Lower lobe of right lung (tissue), 2 donors: ENCODE measurements at regions not wholly inside any gene's neighbourhood (a gene's known extent, or its start where the extent isn't known, plus 50 kb on each side); places are given as distances from the start of the nearest gene placed in this dataset.

Experiments
- ATAC-seq, 2 donors: fragments of 200-7000 bp; cut with Tn5 transposase; one replicate each; pipeline ENCODE4 v1.9.1; 2020 to 2022; ENCODE audit warnings: mild to moderate bottlenecking in 2 of 2, moderate library complexity in 2 of 2
- DNase-seq: peaks from one replicate; pipeline ENCODE4 v3.0.0-alpha.2; 2020
- H3K27ac ChIP-seq: fragments of 200-600 bp; one replicate; pipeline ENCODE4 v1.8.0; 2022
- H3K27me3 ChIP-seq: fragments of 200-600 bp; one replicate; pipeline ENCODE4 v1.8.0; 2022; ENCODE audit warnings: low read depth
- H3K36me3 ChIP-seq: fragments of 200-600 bp; one replicate; pipeline ENCODE4 v1.8.0; 2022; ENCODE audit warnings: mild to moderate bottlenecking
- H3K4me1 ChIP-seq: fragments of 200-600 bp; one replicate; pipeline ENCODE4 v1.8.0; 2022
- H3K4me3 ChIP-seq: fragments of 200-600 bp; one replicate; pipeline ENCODE4 v1.8.0; 2022; ENCODE audit warnings: mild to moderate bottlenecking
- H3K9me3 ChIP-seq: fragments of 200-600 bp; one replicate; pipeline ENCODE4 v1.8.0; 2022
- CTCF ChIP-seq: fragments of 200-600 bp; IDR thresholded peaks from one replicate; pipeline ENCODE4 v1.8.0; 2022; ENCODE audit warnings: antibody characterized with exemption, mild to moderate bottlenecking
- intact Hi-C: fragments of 100-400 bp; cut with DNase I; formaldehyde crosslinking; loops from one replicate; pipeline ENCODE4 v1.11.0; 2022
- donor health status: DM: no; HTN: yes; CAD: no; lungs with severe emphysema.

DNA sequence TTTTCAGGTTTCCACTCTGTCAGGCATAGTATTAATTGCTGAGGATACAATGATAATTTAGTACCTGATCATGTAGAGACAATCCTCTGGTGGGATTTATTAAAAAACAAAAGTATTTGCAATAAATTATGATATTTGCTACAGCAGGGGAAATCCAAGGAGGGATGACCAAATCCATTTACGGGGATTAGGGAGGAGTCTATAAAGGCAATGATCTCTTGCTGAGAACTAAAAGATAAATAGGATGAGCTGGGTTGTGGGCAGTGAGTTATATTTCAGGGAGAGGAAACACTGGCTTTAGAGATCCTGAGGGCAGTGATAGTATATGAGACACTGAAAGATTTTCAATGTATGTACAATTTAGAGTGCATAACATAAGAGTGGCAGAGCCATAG, 305.5 kb downstream of the GPR37 start:
- ATAC-seq (no peak), DNase-seq (no peak)
- TF ChIP-seq CTCF: no peak
- H3K36me3 ChIP-seq: no peaks in the 10 kb centered on the region
- H3K27me3 ChIP-seq: no peaks in the 10 kb centered on the region
- H3K4me1 ChIP-seq: no peaks in the 10 kb centered on the region
- intact Hi-C loops: no loop called here
- H3K27ac ChIP-seq: no peak overlapping the region
- no peak overlapping the region for H3K4me3 ChIP-seq
- no peaks in the 10 kb centered on the region for H3K9me3 ChIP-seq

DNA sequence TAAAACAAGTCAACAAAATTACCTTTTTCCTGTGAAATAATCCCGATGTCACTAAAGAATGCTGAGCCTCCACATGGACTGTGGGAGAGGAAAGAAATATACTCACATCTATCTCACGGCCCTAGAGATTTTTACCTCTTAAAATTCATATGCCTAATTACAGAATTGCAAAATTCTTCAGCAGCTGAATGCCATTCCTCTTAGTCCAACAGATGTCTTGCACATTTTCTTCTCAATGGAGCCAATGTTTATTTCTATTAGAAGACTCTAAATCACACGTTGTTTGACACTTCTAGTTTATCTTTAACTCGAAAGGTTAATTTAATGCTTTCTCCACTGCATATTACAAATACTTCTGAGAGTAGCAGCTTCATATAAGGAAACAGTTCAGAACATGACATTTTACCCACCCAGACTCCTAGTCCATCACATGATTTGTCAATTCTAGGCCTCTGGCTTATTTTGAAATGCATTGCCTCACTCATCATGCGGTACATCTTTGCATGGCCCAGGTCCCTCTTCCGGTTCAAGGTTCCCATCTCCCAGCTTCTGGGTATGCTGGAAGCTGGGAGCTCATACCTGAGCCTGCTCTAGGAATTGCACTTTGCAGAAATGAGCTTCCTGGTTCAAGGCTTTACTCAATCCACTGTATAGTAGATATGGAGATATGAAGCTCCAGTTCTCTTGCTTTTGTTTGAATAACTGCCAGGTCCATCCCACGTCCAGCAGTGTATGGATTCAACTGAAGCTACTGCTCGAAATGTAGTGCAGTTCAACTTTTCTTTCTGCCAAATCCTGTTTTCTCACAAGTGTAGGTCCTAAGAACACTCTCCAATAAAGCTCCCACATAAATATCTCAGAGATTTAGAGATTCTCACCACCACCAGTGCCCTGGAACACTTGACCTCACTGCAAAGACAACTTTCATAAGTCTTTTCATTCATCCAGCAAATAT, 306.2 kb downstream of the GPR37 start:
- DNase-seq (no peak), ATAC-seq (peak; percentile 24 to 52)
- Histone ChIP-seq H3K9me3 (no peaks in the 10 kb centered on the region), H3K27me3 (no peaks in the 10 kb centered on the region), H3K4me3 (no peak overlapping the region), H3K36me3 (no peaks in the 10 kb centered on the region), H3K27ac (no peak overlapping the region), H3K4me1 (no peaks in the 10 kb centered on the region)
- no peak for TF ChIP-seq CTCF
- intact Hi-C loops: no loop called here

DNA sequence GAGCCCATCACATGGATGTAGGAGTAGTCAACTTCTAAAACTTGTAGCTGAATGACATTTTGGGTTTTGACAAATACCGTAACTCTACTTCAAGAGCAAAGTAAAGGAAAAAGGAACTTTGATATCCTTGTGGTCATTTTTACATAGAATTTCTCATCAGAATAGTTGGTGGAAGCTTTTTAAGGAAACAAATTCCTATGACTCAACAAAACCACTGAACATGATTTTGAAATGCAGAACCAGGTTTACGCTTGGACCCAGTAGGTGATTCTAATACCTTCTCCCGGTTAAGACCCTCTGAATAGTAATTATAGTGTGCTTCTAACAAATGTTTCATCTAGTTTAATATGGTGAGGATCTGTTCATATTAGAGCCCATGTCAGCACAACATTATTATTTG, 307.8 kb downstream of the GPR37 start:
- intact Hi-C loops: no loop called here
- no peak overlapping the region for H3K27ac ChIP-seq
- no peaks in the 10 kb centered on the region for H3K4me1 ChIP-seq
- no peaks in the 10 kb centered on the region for H3K36me3 ChIP-seq
- ATAC-seq (no peak), DNase-seq (no peak)
- no peak overlapping the region for H3K4me3 ChIP-seq
- no peaks in the 10 kb centered on the region for H3K27me3 ChIP-seq
- TF ChIP-seq CTCF: no peak
- H3K9me3 ChIP-seq: no peaks in the 10 kb centered on the region

- Histone ChIP-seq H3K4me3 (no peak overlapping the region), H3K4me1 (no peaks in the 10 kb centered on the region), H3K27ac (no peak overlapping the region), H3K36me3 (no peaks in the 10 kb centered on the region), H3K9me3 (no peaks in the 10 kb centered on the region), H3K27me3 (no peaks in the 10 kb centered on the region)
- no peak for DNase-seq
- intact Hi-C loops: no loop called here
- no peak for TF ChIP-seq CTCF
- no peak for ATAC-seq
Measured at GRCh38 chr7:124456286-124456685, 309.3 kb downstream of the GPR37 start.

- Histone ChIP-seq H3K9me3 (no peaks in the 10 kb centered on the region), H3K27me3 (no peaks in the 10 kb centered on the region), H3K4me1 (no peaks in the 10 kb centered on the region), H3K27ac (no peak overlapping the region), H3K4me3 (no peak overlapping the region), H3K36me3 (no peaks in the 10 kb centered on the region)
- intact Hi-C loops: no loop called here
- no peak for TF ChIP-seq CTCF
- no peak for ATAC-seq
- no peak for DNase-seq
Measured at GRCh38 chr7:124452186-124452585, 313.4 kb downstream of the GPR37 start.
